A673 (cell line): ENCODE measurements at regions not wholly inside any gene's neighbourhood (a gene's known extent, or its start where the extent isn't known, plus 50 kb on each side); places are given as distances from the start of the nearest gene placed in this dataset.
A peak's percentile ranks its signal among the peaks of the same experiment; 100 is the strongest.

Experiments
- BruUV-seq: library from RNA; stranded (reverse); fragments of 400-500 nt; replicated peaks from 2 replicates; lab custom pipeline; 2021; lab: Mats Ljungman, UMichigan
- CTCF ChIA-PET: fragments of 300-600 bp; sonication (Branson Sonifier 250); formaldehyde crosslinking; loops from one replicate; lab custom pipeline; 2022; ENCODE audit warnings: antibody characterized with exemption; lab: Charles Lee
- POLR2A ChIA-PET: fragments of 300-600 bp; sonication (Branson Sonifier 250); formaldehyde crosslinking; loops from one replicate; lab custom pipeline; 2022; ENCODE audit warnings: antibody characterized with exemption; ENCODE audit not compliant: low non-redundant PET; lab: Charles Lee
- DNase-seq: peaks from one replicate; pipeline ENCODE4 v3.0.0-alpha.2; 2015; ENCODE audit warnings: low spot score
- H3K27ac ChIP-seq: fragments of 200-600 bp; sonication (generic); 2 replicates; pipeline ENCODE4 v1.5.1; 2016; ENCODE audit warnings: mixed run types, low read depth, mild to moderate bottlenecking, mixed read lengths, antibody characterized with exemption, low read length; ENCODE audit not compliant: poor library complexity, severe bottlenecking
- H3K27me3 ChIP-seq: fragments of 200-600 bp; sonication (generic); replicated peaks from 2 replicates; pipeline ENCODE4 v1.6.1; 2017; ENCODE audit warnings: mixed run types, low read depth, mild to moderate bottlenecking, mixed read lengths, antibody characterized with exemption, low read length; ENCODE audit not compliant: insufficient read depth, poor library complexity
- H3K36me3 ChIP-seq: fragments of 200-600 bp; sonication (generic); 2 replicates; pipeline ENCODE4 v1.6.1; 2016; ENCODE audit warnings: mixed run types, mild to moderate bottlenecking, mixed read lengths, antibody characterized with exemption, low read length; ENCODE audit not compliant: insufficient read depth, poor library complexity, severe bottlenecking
- H3K4me1 ChIP-seq: fragments of 200-600 bp; sonication (generic); 2 replicates; pipeline ENCODE4 v1.6.1; 2017; ENCODE audit warnings: mixed run types, mild to moderate bottlenecking, mixed read lengths, antibody characterized with exemption, low read length; ENCODE audit not compliant: insufficient read depth, poor library complexity, severe bottlenecking
- H3K4me3 ChIP-seq: fragments of 200-600 bp; sonication (generic); 2 replicates; pipeline ENCODE4 v1.5.1; 2016; ENCODE audit warnings: low read depth, mixed run types, mild to moderate bottlenecking, mixed read lengths, low read length; ENCODE audit not compliant: poor library complexity, severe bottlenecking
- H3K9me3 ChIP-seq: fragments of 200-600 bp; sonication (generic); 2 replicates; pipeline ENCODE4 v1.6.1; 2016; ENCODE audit warnings: mixed run types, low read depth, mild to moderate bottlenecking, mixed read lengths, antibody characterized with exemption, low read length; ENCODE audit not compliant: poor library complexity, severe bottlenecking
- EZH2 ChIP-seq: fragments of 200-600 bp; sonication (generic); IDR thresholded peaks from 2 replicates; pipeline ENCODE4 v1.6.1; 2017; ENCODE audit warnings: borderline replicate concordance, low read depth, mild to moderate bottlenecking, mixed read lengths, antibody characterized with exemption, low read length; ENCODE audit not compliant: poor library complexity, severe bottlenecking
- intact Hi-C: fragments of 100-400 bp; cut with micrococcal nuclease; formaldehyde crosslinking; loops from one replicate; pipeline ENCODE4 v1.10.0; 2022; ENCODE audit not compliant: unreplicated experiment
- TF ChIP-seq, protein P1 (sequence below): fragments of 300-800, 200-600 bp; sonication (generic); conservative IDR thresholded peaks from 2 replicates; pipeline ENCODE4 v1.5.1; 2017; ENCODE audit warnings: low read depth, mild to moderate bottlenecking, antibody characterized with exemption, low read length, moderate library complexity, mixed read lengths

DNA sequence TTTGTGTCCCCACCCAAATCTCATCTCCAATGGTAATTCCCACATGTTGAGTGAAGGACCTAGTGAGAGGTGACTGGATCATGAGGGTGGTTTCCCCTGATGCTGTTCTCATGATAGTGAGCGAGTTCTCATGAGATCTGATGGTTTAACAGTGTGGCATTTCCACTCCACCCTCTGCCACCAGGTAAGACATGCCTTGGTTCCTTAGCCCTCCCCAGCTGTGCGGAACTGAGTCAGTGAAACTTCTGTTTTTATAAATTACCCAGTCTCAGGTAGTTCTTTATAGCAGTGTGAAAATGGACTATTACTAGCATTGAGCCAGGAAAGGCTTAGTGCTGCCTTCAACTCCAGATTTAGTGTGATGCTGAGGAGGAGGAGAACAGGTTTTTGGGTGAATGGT, 222.2 kb downstream of the ADRA2A start:
- H3K27ac ChIP-seq: no peak overlapping the region
- intact Hi-C loops: no loop called here
- no peak for DNase-seq
- no peaks in the 10 kb centered on the region for H3K27me3 ChIP-seq
- ChIA-PET POLR2A (no interaction called here), CTCF (no interaction called here)
- no peak overlapping the region for H3K4me3 ChIP-seq
- H3K36me3 ChIP-seq: no peaks in the 10 kb centered on the region
- BruUV-seq: no TSS peak
- H3K4me1 ChIP-seq: no peaks in the 10 kb centered on the region
- H3K9me3 ChIP-seq: no peaks in the 10 kb centered on the region
- TF ChIP-seq, protein P1, sequence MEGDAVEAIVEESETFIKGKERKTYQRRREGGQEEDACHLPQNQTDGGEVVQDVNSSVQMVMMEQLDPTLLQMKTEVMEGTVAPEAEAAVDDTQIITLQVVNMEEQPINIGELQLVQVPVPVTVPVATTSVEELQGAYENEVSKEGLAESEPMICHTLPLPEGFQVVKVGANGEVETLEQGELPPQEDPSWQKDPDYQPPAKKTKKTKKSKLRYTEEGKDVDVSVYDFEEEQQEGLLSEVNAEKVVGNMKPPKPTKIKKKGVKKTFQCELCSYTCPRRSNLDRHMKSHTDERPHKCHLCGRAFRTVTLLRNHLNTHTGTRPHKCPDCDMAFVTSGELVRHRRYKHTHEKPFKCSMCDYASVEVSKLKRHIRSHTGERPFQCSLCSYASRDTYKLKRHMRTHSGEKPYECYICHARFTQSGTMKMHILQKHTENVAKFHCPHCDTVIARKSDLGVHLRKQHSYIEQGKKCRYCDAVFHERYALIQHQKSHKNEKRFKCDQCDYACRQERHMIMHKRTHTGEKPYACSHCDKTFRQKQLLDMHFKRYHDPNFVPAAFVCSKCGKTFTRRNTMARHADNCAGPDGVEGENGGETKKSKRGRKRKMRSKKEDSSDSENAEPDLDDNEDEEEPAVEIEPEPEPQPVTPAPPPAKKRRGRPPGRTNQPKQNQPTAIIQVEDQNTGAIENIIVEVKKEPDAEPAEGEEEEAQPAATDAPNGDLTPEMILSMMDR: no peak
- TF ChIP-seq EZH2: no peak

GRCh38 chr10:111303887-111304286, 227.1 kb downstream of the ADRA2A start:
- Histone ChIP-seq H3K4me1 (no peaks in the 10 kb centered on the region), H3K27me3 (no peaks in the 10 kb centered on the region), H3K9me3 (no peaks in the 10 kb centered on the region), H3K4me3 (no peak overlapping the region), H3K36me3 (no peaks in the 10 kb centered on the region), H3K27ac (no peak overlapping the region)
- ChIA-PET POLR2A (no interaction called here), CTCF (no interaction called here)
- BruUV-seq: no TSS peak
- intact Hi-C loops: no loop called here
- DNase-seq: no peak
- no peak for TF ChIP-seq EZH2
- TF ChIP-seq, protein P1: no peak

- Histone ChIP-seq H3K36me3 (no peaks in the 10 kb centered on the region), H3K27ac (no peak overlapping the region), H3K27me3 (peaks cover 11% of the 10 kb centered on the region), H3K9me3 (no peaks in the 10 kb centered on the region), H3K4me3 (peak overlapping the region; percentile 22), H3K4me1 (no peaks in the 10 kb centered on the region)
- TF ChIP-seq EZH2: no peak
- TF ChIP-seq, protein P1: no peak
- intact Hi-C loops: no loop called here
- ChIA-PET POLR2A (no interaction called here), CTCF (no interaction called here)
- peak; percentile 1 for DNase-seq
- BruUV-seq: no TSS peak
Observed at GRCh38 chr10:111316722-111317212, 239.9 kb downstream of the ADRA2A start.
